HEK293 (cell line): ENCODE measurements at regions not wholly inside any gene's neighbourhood (a gene's known extent, or its start where the extent isn't known, plus 50 kb on each side); places are given as distances from the start of the nearest gene placed in this dataset.

Source experiments
- REST ChIP-seq: fragments of 450-650 bp; formaldehyde crosslinking; IDR thresholded peaks from 2 replicates; pipeline ENCODE4 v1.5.1; 2016; ENCODE audit warnings: missing biosample characterization, missing genetic modification characterization
- ZNF510 ChIP-seq: fragments of 450-650 bp; formaldehyde crosslinking; IDR thresholded peaks from 2 replicates; pipeline ENCODE4 v1.5.1; 2018; ENCODE audit warnings: mild to moderate bottlenecking, missing genetic modification characterization, missing biosample characterization; ENCODE audit not compliant: insufficient replicate concordance
- ZNF626 ChIP-seq: fragments of 450-650 bp; sonication (Bioruptor Pico); formaldehyde crosslinking; IDR thresholded peaks from 2 replicates; pipeline ENCODE4 v1.5.1; 2018; ENCODE audit warnings: missing biosample characterization, missing genetic modification characterization, inconsistent platforms
- TF ChIP-seq, protein P1 (sequence below): fragments of 450-650 bp; formaldehyde crosslinking; IDR thresholded peaks from 2 replicates; pipeline ENCODE4 v1.5.1; 2016; ENCODE audit warnings: missing biosample characterization, missing genetic modification characterization
- TF ChIP-seq, protein P2 (sequence below): fragments of 450-650 bp; IDR thresholded peaks from 2 replicates; pipeline ENCODE4 v1.5.1; 2018; ENCODE audit warnings: missing biosample characterization, mild to moderate bottlenecking, missing genetic modification characterization

DNA sequence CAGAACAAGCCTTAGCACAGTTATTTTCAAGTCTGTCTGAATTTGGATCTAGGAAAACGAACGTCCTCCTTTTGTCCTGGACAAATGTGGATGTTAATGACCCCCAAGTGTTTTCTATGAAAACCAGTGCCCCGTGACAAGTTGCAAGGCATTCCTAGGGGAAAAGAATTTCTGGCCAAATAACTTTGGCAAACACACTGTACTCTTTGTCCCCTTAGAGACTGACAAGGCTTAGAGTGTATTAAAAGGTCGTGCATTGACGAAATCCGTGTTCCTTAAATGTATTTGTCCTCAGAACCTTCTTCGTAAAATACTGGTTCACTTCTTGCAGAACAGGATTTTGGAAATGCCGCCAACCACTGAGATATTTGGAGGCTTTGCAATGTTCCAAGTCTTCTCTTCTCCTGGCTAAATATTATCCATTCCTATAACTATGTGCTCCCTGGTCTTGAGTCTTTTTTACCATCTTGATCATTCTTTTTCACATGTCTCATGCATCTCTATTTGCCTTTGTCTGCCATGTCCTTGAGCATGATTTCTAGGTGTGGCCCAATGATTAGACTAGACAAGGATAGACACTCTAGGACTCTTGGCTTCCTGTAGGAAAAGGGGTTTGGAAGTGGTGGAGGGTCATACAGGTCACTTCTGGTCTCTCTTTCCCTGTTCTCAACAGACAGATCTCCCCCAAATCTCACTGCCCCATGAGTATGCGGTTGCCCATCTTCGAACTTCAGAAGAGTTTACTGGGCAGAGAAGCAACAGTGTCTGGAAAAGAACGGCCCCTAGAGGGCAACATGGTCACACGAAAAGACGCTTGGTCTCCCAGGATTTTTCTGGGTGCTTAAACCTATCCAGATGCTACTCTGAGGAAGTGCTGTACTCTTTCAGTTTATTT is 117.5 kb downstream of the EDEM1 start:
- no peak for TF ChIP-seq ZNF510 (tag by site-specific recombination)
- TF ChIP-seq, protein P1, sequence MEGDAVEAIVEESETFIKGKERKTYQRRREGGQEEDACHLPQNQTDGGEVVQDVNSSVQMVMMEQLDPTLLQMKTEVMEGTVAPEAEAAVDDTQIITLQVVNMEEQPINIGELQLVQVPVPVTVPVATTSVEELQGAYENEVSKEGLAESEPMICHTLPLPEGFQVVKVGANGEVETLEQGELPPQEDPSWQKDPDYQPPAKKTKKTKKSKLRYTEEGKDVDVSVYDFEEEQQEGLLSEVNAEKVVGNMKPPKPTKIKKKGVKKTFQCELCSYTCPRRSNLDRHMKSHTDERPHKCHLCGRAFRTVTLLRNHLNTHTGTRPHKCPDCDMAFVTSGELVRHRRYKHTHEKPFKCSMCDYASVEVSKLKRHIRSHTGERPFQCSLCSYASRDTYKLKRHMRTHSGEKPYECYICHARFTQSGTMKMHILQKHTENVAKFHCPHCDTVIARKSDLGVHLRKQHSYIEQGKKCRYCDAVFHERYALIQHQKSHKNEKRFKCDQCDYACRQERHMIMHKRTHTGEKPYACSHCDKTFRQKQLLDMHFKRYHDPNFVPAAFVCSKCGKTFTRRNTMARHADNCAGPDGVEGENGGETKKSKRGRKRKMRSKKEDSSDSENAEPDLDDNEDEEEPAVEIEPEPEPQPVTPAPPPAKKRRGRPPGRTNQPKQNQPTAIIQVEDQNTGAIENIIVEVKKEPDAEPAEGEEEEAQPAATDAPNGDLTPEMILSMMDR (tag by site-specific recombination): no peak; the same call in 1 of the 2 replicates
- TF ChIP-seq REST: no peak
- TF ChIP-seq, protein P2, sequence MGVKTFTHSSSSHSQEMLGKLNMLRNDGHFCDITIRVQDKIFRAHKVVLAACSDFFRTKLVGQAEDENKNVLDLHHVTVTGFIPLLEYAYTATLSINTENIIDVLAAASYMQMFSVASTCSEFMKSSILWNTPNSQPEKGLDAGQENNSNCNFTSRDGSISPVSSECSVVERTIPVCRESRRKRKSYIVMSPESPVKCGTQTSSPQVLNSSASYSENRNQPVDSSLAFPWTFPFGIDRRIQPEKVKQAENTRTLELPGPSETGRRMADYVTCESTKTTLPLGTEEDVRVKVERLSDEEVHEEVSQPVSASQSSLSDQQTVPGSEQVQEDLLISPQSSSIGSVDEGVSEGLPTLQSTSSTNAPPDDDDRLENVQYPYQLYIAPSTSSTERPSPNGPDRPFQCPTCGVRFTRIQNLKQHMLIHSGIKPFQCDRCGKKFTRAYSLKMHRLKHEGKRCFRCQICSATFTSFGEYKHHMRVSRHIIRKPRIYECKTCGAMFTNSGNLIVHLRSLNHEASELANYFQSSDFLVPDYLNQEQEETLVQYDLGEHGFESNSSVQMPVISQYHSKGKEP: no peak
- TF ChIP-seq ZNF626: no peak
